Breast epithelium (tissue), 3 donors: ENCODE measurements at regions not wholly inside any gene's neighbourhood (a gene's known extent, or its start where the extent isn't known, plus 50 kb on each side); places are given as distances from the start of the nearest gene placed in this dataset.

Experiments used
- POLR2A ChIP-seq: fragments of 450-650 bp; IDR thresholded peaks from one replicate; pipeline ENCODE4 v1.6.1; 2016; ENCODE audit warnings: antibody characterized with exemption, mild to moderate bottlenecking, moderate library complexity
- TF ChIP-seq, protein P1 (sequence below), 3 donors: fragments of 450-650 bp; IDR thresholded peaks; one replicate each; pipeline ENCODE4 v1.5.1; 2016 to 2017; ENCODE audit warnings: antibody characterized with exemption in 3 of 3, mild to moderate bottlenecking in 3 of 3, moderate library complexity in 3 of 3

DNA sequence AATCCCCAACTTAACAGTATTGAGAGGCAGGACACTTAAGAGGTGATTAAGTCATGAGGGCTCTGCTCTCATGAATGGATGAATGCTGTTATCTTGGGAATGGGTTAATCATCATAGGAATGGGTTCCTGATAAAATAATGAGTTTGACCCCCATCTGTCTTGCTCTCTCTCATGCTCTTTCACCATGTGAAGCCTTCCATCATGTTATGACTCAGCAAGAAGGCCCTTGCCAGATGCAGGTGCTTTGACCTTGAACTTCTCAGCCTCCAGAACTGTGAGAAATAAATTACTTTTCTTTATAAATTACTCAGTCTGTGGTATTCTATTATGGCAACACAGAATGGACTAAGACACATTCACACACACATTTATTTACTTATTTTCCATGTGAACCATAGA, 89.0 kb upstream of the PPM1H start:
- TF ChIP-seq POLR2A: no peak
- TF ChIP-seq, protein P1, sequence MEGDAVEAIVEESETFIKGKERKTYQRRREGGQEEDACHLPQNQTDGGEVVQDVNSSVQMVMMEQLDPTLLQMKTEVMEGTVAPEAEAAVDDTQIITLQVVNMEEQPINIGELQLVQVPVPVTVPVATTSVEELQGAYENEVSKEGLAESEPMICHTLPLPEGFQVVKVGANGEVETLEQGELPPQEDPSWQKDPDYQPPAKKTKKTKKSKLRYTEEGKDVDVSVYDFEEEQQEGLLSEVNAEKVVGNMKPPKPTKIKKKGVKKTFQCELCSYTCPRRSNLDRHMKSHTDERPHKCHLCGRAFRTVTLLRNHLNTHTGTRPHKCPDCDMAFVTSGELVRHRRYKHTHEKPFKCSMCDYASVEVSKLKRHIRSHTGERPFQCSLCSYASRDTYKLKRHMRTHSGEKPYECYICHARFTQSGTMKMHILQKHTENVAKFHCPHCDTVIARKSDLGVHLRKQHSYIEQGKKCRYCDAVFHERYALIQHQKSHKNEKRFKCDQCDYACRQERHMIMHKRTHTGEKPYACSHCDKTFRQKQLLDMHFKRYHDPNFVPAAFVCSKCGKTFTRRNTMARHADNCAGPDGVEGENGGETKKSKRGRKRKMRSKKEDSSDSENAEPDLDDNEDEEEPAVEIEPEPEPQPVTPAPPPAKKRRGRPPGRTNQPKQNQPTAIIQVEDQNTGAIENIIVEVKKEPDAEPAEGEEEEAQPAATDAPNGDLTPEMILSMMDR (IDR thresholded peaks at IDR 0.05): no peak
